ENCODE measurements at regions not wholly inside any gene's neighbourhood (a gene's known extent, or its start where the extent isn't known, plus 50 kb on each side); places are given as distances from the start of the nearest gene placed in this dataset.
"Not testable (repeated sequence)": the region's sequence is repeated elsewhere in the genome, so short reads cannot be mapped to it uniquely, and the experiment has no call there.

- DNase-seq (ENCODE audit: low read depth), result not testable (repeated sequence)
Observed at GRCh38 chr14:101307162-101307561, 254.1 kb upstream of the DIO3 start.

- DNase-seq (ENCODE audit: low read depth), result not testable (repeated sequence)
Observed at GRCh38 chr14:101311186-101311585, 250.1 kb upstream of the DIO3 start.

- DNase-seq (ENCODE audit: low read depth), result no peak
Observed at GRCh38 chr14:101313268-101313667, 248.0 kb upstream of the DIO3 start.

GRCh38 chr14:101315802-101316296 lies 245.4 kb upstream of the DIO3 start:
- DNase-seq (ENCODE audit: low read depth), result no peak

- no peak for DNase-seq (ENCODE audit: low read depth)
Observed at GRCh38 chr14:101318271-101318670, 243.0 kb upstream of the DIO3 start.

- no peak for DNase-seq (ENCODE audit: low read depth)
Observed at GRCh38 chr14:101320396-101320795, 240.9 kb upstream of the DIO3 start.

GRCh38 chr14:101322223-101322622 lies 239.1 kb upstream of the DIO3 start:
- no peak for DNase-seq (ENCODE audit: low read depth)

GRCh38 chr14:101323111-101323510 lies 238.2 kb upstream of the DIO3 start:
- DNase-seq (ENCODE audit: low read depth), result no peak

GRCh38 chr14:101323614-101324235 lies 237.6 kb upstream of the DIO3 start:
- DNase-seq (ENCODE audit: low read depth), result not testable (repeated sequence)

- DNase-seq (ENCODE audit: low read depth), result no peak
Observed at GRCh38 chr14:101325319-101325718, 236.0 kb upstream of the DIO3 start.

- no peak for DNase-seq (ENCODE audit: low read depth)
Observed at GRCh38 chr14:101328412-101329028, 232.8 kb upstream of the DIO3 start.

GRCh38 chr14:101330416-101331140 lies 230.7 kb upstream of the DIO3 start:
- DNase-seq (ENCODE audit: low read depth), result no peak

- DNase-seq (ENCODE audit: low read depth), result no peak
Observed at GRCh38 chr14:101331141-101331525, 230.2 kb upstream of the DIO3 start.

- DNase-seq (ENCODE audit: low read depth), result no peak
Observed at GRCh38 chr14:101331661-101332169, 229.6 kb upstream of the DIO3 start.

- DNase-seq (ENCODE audit: low read depth), result no peak
Observed at GRCh38 chr14:101332281-101332680, 229.0 kb upstream of the DIO3 start.

- DNase-seq (ENCODE audit: low read depth), result no peak
Observed at GRCh38 chr14:101333335-101334280, 227.7 kb upstream of the DIO3 start.

GRCh38 chr14:101334656-101335055 lies 226.6 kb upstream of the DIO3 start:
- DNase-seq (ENCODE audit: low read depth), result no peak

GRCh38 chr14:101335061-101335661 lies 226.1 kb upstream of the DIO3 start:
- DNase-seq (ENCODE audit: low read depth), result no peak

- DNase-seq (ENCODE audit: low read depth), result no peak
Observed at GRCh38 chr14:101336183-101336582, 225.1 kb upstream of the DIO3 start.

- no peak for DNase-seq (ENCODE audit: low read depth)
Observed at GRCh38 chr14:101337053-101337452, 224.2 kb upstream of the DIO3 start.

- no peak for DNase-seq (ENCODE audit: low read depth)
Observed at GRCh38 chr14:101340556-101340955, 220.7 kb upstream of the DIO3 start.
